ENCODE measurements at regions not wholly inside any gene's neighbourhood (a gene's known extent, or its start where the extent isn't known, plus 50 kb on each side); places are given as distances from the start of the nearest gene placed in this dataset.
"Not testable (repeated sequence)": the region's sequence is repeated elsewhere in the genome, so short reads cannot be mapped to it uniquely, and the experiment has no call there.

GRCh38 chr7:113263749-113264148 lies 145.4 kb upstream of the SMIM30 start:
- no peaks in the 10 kb centered on the region for H4K20me1 ChIP-seq (ENCODE audit: insufficient read depth, low read length)
- no peak overlapping the region for H3K27ac ChIP-seq (ENCODE audit: low read depth, low read length, poor library complexity, severe bottlenecking)
- ChIA-PET POLR2A (interaction anchor here (0.6 to 1.0 kb wide), 5 partner anchors 7 to 563 kb away, joined by 3 read pairs; no protein-coding TSS in a partner anchor), CTCF (ENCODE audit: unreplicated experiment) (no interaction called here)
- H3K9me3 ChIP-seq (ENCODE audit: low read length) = no peaks in the 10 kb centered on the region
- no peaks in the 10 kb centered on the region for H3K4me1 ChIP-seq (ENCODE audit: insufficient read depth, low read length, poor library complexity, severe bottlenecking)
- TF ChIP-seq, protein P1, sequence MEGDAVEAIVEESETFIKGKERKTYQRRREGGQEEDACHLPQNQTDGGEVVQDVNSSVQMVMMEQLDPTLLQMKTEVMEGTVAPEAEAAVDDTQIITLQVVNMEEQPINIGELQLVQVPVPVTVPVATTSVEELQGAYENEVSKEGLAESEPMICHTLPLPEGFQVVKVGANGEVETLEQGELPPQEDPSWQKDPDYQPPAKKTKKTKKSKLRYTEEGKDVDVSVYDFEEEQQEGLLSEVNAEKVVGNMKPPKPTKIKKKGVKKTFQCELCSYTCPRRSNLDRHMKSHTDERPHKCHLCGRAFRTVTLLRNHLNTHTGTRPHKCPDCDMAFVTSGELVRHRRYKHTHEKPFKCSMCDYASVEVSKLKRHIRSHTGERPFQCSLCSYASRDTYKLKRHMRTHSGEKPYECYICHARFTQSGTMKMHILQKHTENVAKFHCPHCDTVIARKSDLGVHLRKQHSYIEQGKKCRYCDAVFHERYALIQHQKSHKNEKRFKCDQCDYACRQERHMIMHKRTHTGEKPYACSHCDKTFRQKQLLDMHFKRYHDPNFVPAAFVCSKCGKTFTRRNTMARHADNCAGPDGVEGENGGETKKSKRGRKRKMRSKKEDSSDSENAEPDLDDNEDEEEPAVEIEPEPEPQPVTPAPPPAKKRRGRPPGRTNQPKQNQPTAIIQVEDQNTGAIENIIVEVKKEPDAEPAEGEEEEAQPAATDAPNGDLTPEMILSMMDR (conservative IDR thresholded peaks at IDR 0.05; ENCODE audit: low read length) = no peak
- TF ChIP-seq EZH2phosphoT487 (IDR thresholded peaks at IDR 0.05; ENCODE audit: borderline replicate concordance, low read depth, low read length) = no peak
- H3K9me2 ChIP-seq (ENCODE audit: insufficient read depth, low read length) = no peaks in the 10 kb centered on the region
- no peak overlapping the region for H3K4me2 ChIP-seq (ENCODE audit: low read length)
- no TSS peak for BruUV-seq (replicated peaks)
- intact Hi-C loops (cut with micrococcal nuclease; ENCODE audit: unreplicated experiment) = no loop called here
- DNase-seq (ENCODE audit: low spot score) = no peak
- H2AFZ ChIP-seq (ENCODE audit: low read length) = no peak overlapping the region
- no peak overlapping the region for H3K4me3 ChIP-seq (ENCODE audit: low read depth, low read length, poor library complexity, severe bottlenecking)
- no peaks in the 10 kb centered on the region for H3K36me3 ChIP-seq (ENCODE audit: insufficient read depth, low read length)
- no peaks in the 10 kb centered on the region for H3K79me2 ChIP-seq (ENCODE audit: insufficient read depth, low read depth, low read length)

- intact Hi-C loops (cut with micrococcal nuclease; ENCODE audit: unreplicated experiment); H3K4me1 ChIP-seq (ENCODE audit: insufficient read depth, low read length, poor library complexity, severe bottlenecking); BruUV-seq (replicated peaks); H3K79me2 ChIP-seq (ENCODE audit: insufficient read depth, low read depth, low read length); H3K9me3 ChIP-seq (ENCODE audit: low read length); H3K9me2 ChIP-seq (ENCODE audit: insufficient read depth, low read length); H3K4me2 ChIP-seq (ENCODE audit: low read length); CTCF ChIA-PET (ENCODE audit: unreplicated experiment); H3K36me3 ChIP-seq (ENCODE audit: insufficient read depth, low read length); H2AFZ ChIP-seq (ENCODE audit: low read length); H3K4me3 ChIP-seq (ENCODE audit: low read depth, low read length, poor library complexity, severe bottlenecking); H4K20me1 ChIP-seq (ENCODE audit: insufficient read depth, low read length); H3K27ac ChIP-seq (ENCODE audit: low read depth, low read length, poor library complexity, severe bottlenecking); DNase-seq (ENCODE audit: low spot score): not testable (repeated sequence)
- POLR2A ChIA-PET = interaction anchor here (0.7 kb wide), 1 partner anchor 563 kb away, joined by 3 read pairs; no protein-coding TSS in a partner anchor
Measured at GRCh38 chr7:113263215-113263742, 144.9 kb upstream of the SMIM30 start.

DNA sequence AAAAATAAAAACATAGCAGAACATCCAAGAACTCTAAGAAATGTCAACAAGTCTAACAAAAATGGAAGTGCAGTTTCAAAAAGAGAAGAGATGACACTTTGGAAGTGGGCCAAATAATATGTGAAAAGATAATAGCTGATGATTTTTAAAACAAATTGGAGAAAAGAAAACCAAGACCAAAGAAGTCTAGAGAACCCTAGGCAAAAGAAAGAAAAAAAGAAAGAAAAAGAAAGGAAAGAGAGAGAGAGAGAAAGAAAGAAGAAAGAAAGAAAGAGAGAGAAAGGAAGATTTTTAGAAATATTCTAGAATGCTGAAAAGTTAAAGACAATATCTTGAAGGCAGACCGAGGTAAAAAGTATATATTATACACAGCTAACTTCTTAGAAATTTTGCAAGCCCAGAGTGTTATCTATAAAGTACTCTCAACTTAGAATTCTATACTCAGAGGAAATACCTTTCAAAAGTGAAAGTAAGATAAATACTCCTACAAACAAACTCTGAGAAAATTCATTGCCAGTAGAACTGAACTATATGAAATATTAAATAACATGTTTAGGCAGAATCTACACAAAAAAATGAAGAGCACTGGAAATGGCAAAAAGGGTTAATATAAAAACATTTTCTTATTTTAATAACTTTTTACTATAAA lies 138.7 kb upstream of the SMIM30 start:
- no TSS peak for BruUV-seq (replicated peaks)
- no peak for DNase-seq (ENCODE audit: low spot score)
- Histone ChIP-seq H3K27ac (ENCODE audit: low read depth, low read length, poor library complexity, severe bottlenecking) (no peak overlapping the region), H3K4me2 (ENCODE audit: low read length) (no peak overlapping the region), H3K79me2 (ENCODE audit: insufficient read depth, low read depth, low read length) (no peaks in the 10 kb centered on the region), H3K4me3 (ENCODE audit: low read depth, low read length, poor library complexity, severe bottlenecking) (no peak overlapping the region), H3K9me2 (ENCODE audit: insufficient read depth, low read length) (no peaks in the 10 kb centered on the region), H3K36me3 (ENCODE audit: insufficient read depth, low read length) (no peaks in the 10 kb centered on the region), H4K20me1 (ENCODE audit: insufficient read depth, low read length) (no peaks in the 10 kb centered on the region), H2AFZ (ENCODE audit: low read length) (no peak overlapping the region), H3K4me1 (ENCODE audit: insufficient read depth, low read length, poor library complexity, severe bottlenecking) (no peaks in the 10 kb centered on the region), H3K9me3 (ENCODE audit: low read length) (no peaks in the 10 kb centered on the region)
- no peak for TF ChIP-seq EZH2phosphoT487 (IDR thresholded peaks at IDR 0.05; ENCODE audit: borderline replicate concordance, low read depth, low read length)
- TF ChIP-seq, protein P1 (conservative IDR thresholded peaks at IDR 0.05; ENCODE audit: low read length) = no peak
- intact Hi-C loops (cut with micrococcal nuclease; ENCODE audit: unreplicated experiment) = no loop called here
- ChIA-PET CTCF (ENCODE audit: unreplicated experiment) (no interaction called here), POLR2A (interaction anchor here (0.5 to 0.7 kb wide), 2 partner anchors 8 to 210 kb away, joined by 3 to 4 read pairs; no protein-coding TSS in a partner anchor)

Measured in OCI-LY7 (cell line).